ENCODE measurements at regions not wholly inside any gene's neighbourhood (a gene's known extent, or its start where the extent isn't known, plus 50 kb on each side); places are given as distances from the start of the nearest gene placed in this dataset.
A peak's percentile ranks its signal among the peaks of the same experiment; 100 is the strongest.

DNA sequence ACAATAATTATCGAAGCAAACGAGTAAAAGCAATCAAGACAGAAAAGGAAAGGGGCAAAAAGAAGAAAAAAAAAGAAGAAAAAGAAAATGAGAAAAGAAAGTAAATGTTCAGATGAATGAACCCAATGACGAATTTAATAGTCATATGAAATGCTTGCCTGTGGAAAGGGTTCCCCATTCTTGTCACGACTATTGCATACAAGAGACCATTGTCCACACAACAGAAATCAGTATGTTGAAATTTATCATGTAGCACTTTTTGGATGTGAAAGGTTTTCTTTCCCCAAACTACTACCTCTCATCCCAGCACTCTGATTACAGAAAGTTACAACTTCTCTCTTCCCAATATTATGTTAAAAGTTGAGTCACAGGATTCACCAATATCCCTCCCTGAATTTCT is 162.4 kb downstream of the ZDHHC21 start:
- TF ChIP-seq, protein P1, sequence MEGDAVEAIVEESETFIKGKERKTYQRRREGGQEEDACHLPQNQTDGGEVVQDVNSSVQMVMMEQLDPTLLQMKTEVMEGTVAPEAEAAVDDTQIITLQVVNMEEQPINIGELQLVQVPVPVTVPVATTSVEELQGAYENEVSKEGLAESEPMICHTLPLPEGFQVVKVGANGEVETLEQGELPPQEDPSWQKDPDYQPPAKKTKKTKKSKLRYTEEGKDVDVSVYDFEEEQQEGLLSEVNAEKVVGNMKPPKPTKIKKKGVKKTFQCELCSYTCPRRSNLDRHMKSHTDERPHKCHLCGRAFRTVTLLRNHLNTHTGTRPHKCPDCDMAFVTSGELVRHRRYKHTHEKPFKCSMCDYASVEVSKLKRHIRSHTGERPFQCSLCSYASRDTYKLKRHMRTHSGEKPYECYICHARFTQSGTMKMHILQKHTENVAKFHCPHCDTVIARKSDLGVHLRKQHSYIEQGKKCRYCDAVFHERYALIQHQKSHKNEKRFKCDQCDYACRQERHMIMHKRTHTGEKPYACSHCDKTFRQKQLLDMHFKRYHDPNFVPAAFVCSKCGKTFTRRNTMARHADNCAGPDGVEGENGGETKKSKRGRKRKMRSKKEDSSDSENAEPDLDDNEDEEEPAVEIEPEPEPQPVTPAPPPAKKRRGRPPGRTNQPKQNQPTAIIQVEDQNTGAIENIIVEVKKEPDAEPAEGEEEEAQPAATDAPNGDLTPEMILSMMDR (conservative IDR thresholded peaks at IDR 0.05): no peak
- Mint-ChIP-seq H3K27me3 (ENCODE audit: low read depth) (peaks cover 3% of the 10 kb centered on the region), H3K4me1 (peaks cover 64% of the 10 kb centered on the region), H3K9me3 (no peaks in the 10 kb centered on the region), H3K27ac (ENCODE audit: unreplicated experiment) (no peak overlapping the region), H3K36me3 (ENCODE audit: low read depth) (no peaks in the 10 kb centered on the region), H3K4me3 (no peak overlapping the region)
- no peak for DNase-seq (ENCODE audit: low read depth, low spot score)

DNA sequence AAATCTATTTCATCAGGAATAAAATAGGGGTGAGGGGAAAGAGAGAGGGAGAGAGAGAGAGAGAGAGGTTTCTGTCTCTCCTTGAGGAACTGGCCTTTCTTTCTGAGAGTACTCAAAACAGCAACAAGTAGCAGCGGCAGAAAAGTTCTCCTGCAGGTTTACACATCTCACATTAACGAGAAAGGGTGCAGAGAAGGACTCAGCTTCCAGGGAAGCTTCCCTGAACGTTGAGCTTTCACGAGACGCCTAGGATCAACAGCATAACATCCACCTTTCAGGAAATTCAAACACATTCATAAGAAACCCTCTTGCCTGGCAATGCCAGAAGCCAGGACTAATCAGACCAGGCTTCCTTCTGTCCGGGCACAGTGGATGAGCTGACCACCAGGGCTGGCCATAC is 162.9 kb downstream of the ZDHHC21 start:
- Mint-ChIP-seq H3K36me3 (ENCODE audit: low read depth) (no peaks in the 10 kb centered on the region), H3K27ac (ENCODE audit: unreplicated experiment) (peak overlapping the region; percentile 52), H3K27me3 (ENCODE audit: low read depth) (peaks cover 3% of the 10 kb centered on the region), H3K4me3 (no peak overlapping the region), H3K4me1 (peaks cover 64% of the 10 kb centered on the region), H3K9me3 (no peaks in the 10 kb centered on the region)
- TF ChIP-seq, protein P1 (conservative IDR thresholded peaks at IDR 0.05): no peak
- DNase-seq (ENCODE audit: low read depth, low spot score): no peak

DNA sequence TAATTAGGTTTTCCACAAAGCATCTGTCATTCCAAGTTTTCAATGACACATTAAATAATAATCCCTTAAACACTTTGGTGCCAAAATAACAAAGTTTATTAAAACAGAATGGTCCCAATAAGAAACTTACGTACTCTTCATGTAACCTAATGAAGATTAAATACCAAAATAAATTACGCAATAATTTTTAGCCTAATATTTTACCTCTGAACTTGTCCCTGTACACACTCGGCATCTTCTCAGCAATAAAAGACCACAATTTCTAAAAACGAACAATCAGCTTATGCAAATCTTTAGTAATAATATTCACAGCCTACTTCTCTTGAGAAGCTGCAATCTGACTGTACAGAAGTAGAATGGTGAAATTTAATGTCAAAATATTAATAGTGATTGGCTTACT is 163.6 kb downstream of the ZDHHC21 start:
- TF ChIP-seq, protein P1 (conservative IDR thresholded peaks at IDR 0.05): no peak
- H3K36me3 Mint-ChIP-seq (ENCODE audit: low read depth): no peaks in the 10 kb centered on the region

DNA sequence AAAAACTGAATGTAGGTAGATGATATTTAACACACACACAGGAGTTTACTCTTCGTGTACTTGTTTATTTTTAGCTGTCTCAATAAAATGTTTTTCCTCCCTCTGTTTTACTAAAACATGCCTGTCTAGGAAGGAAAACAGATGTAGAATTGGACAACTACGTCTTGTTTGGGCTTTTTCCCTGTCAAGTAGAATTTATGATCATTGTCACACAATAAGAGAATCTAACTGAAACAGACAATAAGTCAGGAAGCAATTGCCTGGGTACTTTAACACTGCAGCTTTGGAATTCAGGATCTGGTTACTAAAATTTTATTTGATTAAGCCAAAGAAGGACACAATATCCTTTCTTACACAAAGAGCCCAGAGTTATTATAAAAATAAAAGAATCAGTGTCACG is 164.2 kb downstream of the ZDHHC21 start:
- Mint-ChIP-seq H3K27me3 (ENCODE audit: low read depth) (no peaks in the 10 kb centered on the region), H3K9me3 (no peaks in the 10 kb centered on the region), H3K4me1 (peaks cover 53% of the 10 kb centered on the region), H3K36me3 (ENCODE audit: low read depth) (no peaks in the 10 kb centered on the region), H3K27ac (ENCODE audit: unreplicated experiment) (no peak overlapping the region), H3K4me3 (no peak overlapping the region)
- TF ChIP-seq, protein P1 (conservative IDR thresholded peaks at IDR 0.05): no peak
- DNase-seq (ENCODE audit: low read depth, low spot score): no peak

More for the DNA sequence above, 163.6 kb downstream of the ZDHHC21 start:
- no peak for DNase-seq (ENCODE audit: low read depth, low spot score)
- H3K27ac Mint-ChIP-seq (ENCODE audit: unreplicated experiment): no peak overlapping the region
- H3K4me1 Mint-ChIP-seq: peaks cover 58% of the 10 kb centered on the region
- H3K4me3 Mint-ChIP-seq: no peak overlapping the region
- no peaks in the 10 kb centered on the region for H3K27me3 Mint-ChIP-seq (ENCODE audit: low read depth)
- H3K9me3 Mint-ChIP-seq: no peaks in the 10 kb centered on the region

DNA sequence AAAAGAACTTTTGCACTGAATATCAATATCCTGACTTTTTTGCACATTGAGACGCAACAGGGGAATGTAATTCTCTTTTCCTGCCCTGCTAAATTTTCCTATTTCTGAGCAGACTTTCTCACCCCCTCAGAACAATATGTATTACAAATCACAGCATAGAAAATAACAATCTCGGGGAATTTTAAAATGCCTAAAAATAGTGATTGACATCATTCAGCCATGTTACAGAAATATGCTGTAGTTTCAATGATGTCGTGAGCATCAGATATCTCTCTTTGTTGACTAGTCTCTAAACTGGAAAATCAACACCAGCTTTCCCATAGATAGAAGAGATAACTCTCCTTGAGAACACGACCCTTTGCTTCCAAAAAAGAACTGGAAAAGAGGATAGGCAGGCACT is 166.7 kb downstream of the ZDHHC21 start:
- peaks cover 30% of the 10 kb centered on the region for H3K4me1 Mint-ChIP-seq

More for the DNA sequence above, 166.7 kb downstream of the ZDHHC21 start:
- Mint-ChIP-seq H3K4me3 (no peak overlapping the region), H3K27me3 (ENCODE audit: low read depth) (no peaks in the 10 kb centered on the region), H3K36me3 (ENCODE audit: low read depth) (no peaks in the 10 kb centered on the region), H3K27ac (ENCODE audit: unreplicated experiment) (no peak overlapping the region), H3K9me3 (no peaks in the 10 kb centered on the region)
- TF ChIP-seq, protein P1 (conservative IDR thresholded peaks at IDR 0.05): no peak
- DNase-seq (ENCODE audit: low read depth, low spot score): no peak
